MM.1S (cell line): ENCODE measurements at regions not wholly inside any gene's neighbourhood (a gene's known extent, or its start where the extent isn't known, plus 50 kb on each side); places are given as distances from the start of the nearest gene placed in this dataset.

Source experiments
- DNase-seq: peaks from one replicate; pipeline ENCODE4 v3.0.0-alpha.2; 2015
- H2AFZ ChIP-seq: fragments of 300-600 bp; sonication (generic); 2 replicates; pipeline ENCODE4 v1.6.0; 2016; ENCODE audit warnings: antibody characterized with exemption, low read length
- H3F3A ChIP-seq: fragments of 300-600 bp; sonication (generic); 2 replicates; pipeline ENCODE4 v1.6.1; 2016; ENCODE audit warnings: mild to moderate bottlenecking, antibody characterized with exemption, low read length, moderate library complexity, mixed read lengths; ENCODE audit not compliant: insufficient read depth
- H3K27ac ChIP-seq: fragments of 300-600 bp; sonication (generic); 2 replicates; pipeline ENCODE4 v1.5.1; 2016; ENCODE audit warnings: mild to moderate bottlenecking, low read length
- H3K27me3 ChIP-seq: fragments of 300-600 bp; sonication (generic); replicated peaks from 2 replicates; pipeline ENCODE4 v1.6.0; 2016; ENCODE audit warnings: low read length; ENCODE audit not compliant: insufficient read depth
- H3K36me3 ChIP-seq: fragments of 300-600 bp; sonication (generic); replicated peaks from 2 replicates; pipeline ENCODE4 v1.6.1; 2016; ENCODE audit warnings: mild to moderate bottlenecking, low read length, mixed read lengths; ENCODE audit not compliant: insufficient read depth
- H3K4me1 ChIP-seq: fragments of 300-600 bp; sonication (generic); 2 replicates; pipeline ENCODE4 v1.6.1; 2016; ENCODE audit warnings: low read length, mixed read lengths
- H3K4me2 ChIP-seq: fragments of 300-600 bp; sonication (generic); 2 replicates; pipeline ENCODE4 v1.6.0; 2016; ENCODE audit warnings: low read depth, low read length
- H3K4me3 ChIP-seq: fragments of 300-600 bp; sonication (generic); 2 replicates; pipeline ENCODE4 v1.5.1; 2016; ENCODE audit warnings: low read length, mixed read lengths
- H3K79me2 ChIP-seq: fragments of 300-600 bp; sonication (generic); 2 replicates; pipeline ENCODE4 v1.6.1; 2016; ENCODE audit warnings: mixed run types, low read length, mixed read lengths
- H3K9ac ChIP-seq: fragments of 300-600 bp; sonication (generic); 2 replicates; pipeline ENCODE4 v1.6.1; 2016; ENCODE audit warnings: low read length, mixed read lengths
- H3K9me2 ChIP-seq: fragments of 300-600 bp; sonication (generic); replicated peaks from 2 replicates; pipeline ENCODE4 v1.6.1; 2016; ENCODE audit warnings: mild to moderate bottlenecking, low read length, mixed read lengths; ENCODE audit not compliant: insufficient read depth
- H3K9me3 ChIP-seq: fragments of 300-600 bp; sonication (generic); replicated peaks from 2 replicates; pipeline ENCODE4 v1.6.1; 2016; ENCODE audit warnings: mild to moderate bottlenecking, low read length, mixed read lengths; ENCODE audit not compliant: insufficient read depth
- H4K20me1 ChIP-seq: fragments of 300-600 bp; sonication (generic); 2 replicates; pipeline ENCODE4 v1.6.1; 2016; ENCODE audit warnings: mild to moderate bottlenecking, low read length, moderate library complexity, mixed read lengths; ENCODE audit not compliant: insufficient read depth
- CTCF ChIP-seq: fragments of 300-600 bp; sonication (generic); IDR thresholded peaks from 2 replicates; pipeline ENCODE4 v1.5.1; 2016; ENCODE audit warnings: antibody characterized with exemption, low read length, mixed read lengths
- EZH2 ChIP-seq: fragments of 300-600 bp; sonication (generic); optimal IDR thresholded peaks from 2 replicates; pipeline ENCODE3; 2017; ENCODE audit warnings: low read depth, mild to moderate bottlenecking, antibody characterized with exemption, low read length, mixed read lengths
- EZH2phosphoT487 ChIP-seq: fragments of 300-600 bp; sonication (generic); IDR thresholded peaks from 2 replicates; pipeline ENCODE4 v1.6.1; 2018; ENCODE audit warnings: antibody characterized with exemption, low read length

GRCh38 chr10:60607372-60607771 is 170.9 kb upstream of the CDK1 start:
- Histone ChIP-seq H3K9ac (no peak overlapping the region), H4K20me1 (no peaks in the 10 kb centered on the region), H3K4me2 (no peak overlapping the region), H2AFZ (no peak overlapping the region), H3F3A (no peaks in the 10 kb centered on the region), H3K36me3 (no peaks in the 10 kb centered on the region), H3K9me2 (no peaks in the 10 kb centered on the region), H3K4me1 (no peaks in the 10 kb centered on the region), H3K4me3 (no peak overlapping the region), H3K9me3 (no peaks in the 10 kb centered on the region), H3K27ac (no peak overlapping the region), H3K79me2 (no peaks in the 10 kb centered on the region), H3K27me3 (no peaks in the 10 kb centered on the region)
- no peak for TF ChIP-seq EZH2phosphoT487
- TF ChIP-seq EZH2: no peak
- no peak for TF ChIP-seq CTCF
- no peak for DNase-seq

- Histone ChIP-seq H2AFZ (no peak overlapping the region), H3K27ac (no peak overlapping the region), H4K20me1 (no peaks in the 10 kb centered on the region), H3K9ac (no peak overlapping the region), H3K9me3 (no peaks in the 10 kb centered on the region), H3K27me3 (no peaks in the 10 kb centered on the region), H3K4me1 (no peaks in the 10 kb centered on the region), H3K9me2 (no peaks in the 10 kb centered on the region), H3K4me2 (no peak overlapping the region), H3K79me2 (no peaks in the 10 kb centered on the region), H3F3A (no peaks in the 10 kb centered on the region), H3K4me3 (no peak overlapping the region), H3K36me3 (no peaks in the 10 kb centered on the region)
- TF ChIP-seq EZH2 (no peak), CTCF (no peak), EZH2phosphoT487 (no peak)
- no peak for DNase-seq
These were observed 171.8 kb upstream of the CDK1 start for GRCh38 chr10:60606343-60607080.

- H2AFZ ChIP-seq: no peak overlapping the region
- H3K4me1 ChIP-seq: no peaks in the 10 kb centered on the region
- no peaks in the 10 kb centered on the region for H3K9me2 ChIP-seq
- H3K9me3 ChIP-seq: no peaks in the 10 kb centered on the region
- no peak overlapping the region for H3K4me2 ChIP-seq
- H3K36me3 ChIP-seq: no peaks in the 10 kb centered on the region
- no peaks in the 10 kb centered on the region for H3K79me2 ChIP-seq
- H3K4me3 ChIP-seq: no peak overlapping the region
- no peaks in the 10 kb centered on the region for H4K20me1 ChIP-seq
- TF ChIP-seq EZH2phosphoT487 (no peak), EZH2 (no peak), CTCF (no peak)
- no peaks in the 10 kb centered on the region for H3K27me3 ChIP-seq
- H3K9ac ChIP-seq: no peak overlapping the region
- DNase-seq: no peak
- H3K27ac ChIP-seq: no peak overlapping the region
- no peaks in the 10 kb centered on the region for H3F3A ChIP-seq
These were observed 172.8 kb upstream of the CDK1 start for GRCh38 chr10:60605476-60605875.
